ENCODE measurements at regions not wholly inside any gene's neighbourhood (a gene's known extent, or its start where the extent isn't known, plus 50 kb on each side); places are given as distances from the start of the nearest gene placed in this dataset.

- H3K4me3 ChIP-seq, result no peak overlapping the region
- intact Hi-C loops (cut with DNase I), result loop anchor here (5.0 to 10.0 kb wide), 2 partner anchors 346 to 354 kb away; no protein-coding TSS in a partner anchor
- no peaks in the 10 kb centered on the region for H3K36me3 ChIP-seq
- H3K4me1 ChIP-seq, result no peaks in the 10 kb centered on the region
- ATAC-seq (no peak), DNase-seq (no peak)
- no peak overlapping the region for H3K27ac ChIP-seq
- H3K27me3 ChIP-seq, result no peaks in the 10 kb centered on the region
- TF ChIP-seq POLR2A (IDR thresholded peaks at IDR 0.05), result no peak
- TF ChIP-seq, protein P1, sequence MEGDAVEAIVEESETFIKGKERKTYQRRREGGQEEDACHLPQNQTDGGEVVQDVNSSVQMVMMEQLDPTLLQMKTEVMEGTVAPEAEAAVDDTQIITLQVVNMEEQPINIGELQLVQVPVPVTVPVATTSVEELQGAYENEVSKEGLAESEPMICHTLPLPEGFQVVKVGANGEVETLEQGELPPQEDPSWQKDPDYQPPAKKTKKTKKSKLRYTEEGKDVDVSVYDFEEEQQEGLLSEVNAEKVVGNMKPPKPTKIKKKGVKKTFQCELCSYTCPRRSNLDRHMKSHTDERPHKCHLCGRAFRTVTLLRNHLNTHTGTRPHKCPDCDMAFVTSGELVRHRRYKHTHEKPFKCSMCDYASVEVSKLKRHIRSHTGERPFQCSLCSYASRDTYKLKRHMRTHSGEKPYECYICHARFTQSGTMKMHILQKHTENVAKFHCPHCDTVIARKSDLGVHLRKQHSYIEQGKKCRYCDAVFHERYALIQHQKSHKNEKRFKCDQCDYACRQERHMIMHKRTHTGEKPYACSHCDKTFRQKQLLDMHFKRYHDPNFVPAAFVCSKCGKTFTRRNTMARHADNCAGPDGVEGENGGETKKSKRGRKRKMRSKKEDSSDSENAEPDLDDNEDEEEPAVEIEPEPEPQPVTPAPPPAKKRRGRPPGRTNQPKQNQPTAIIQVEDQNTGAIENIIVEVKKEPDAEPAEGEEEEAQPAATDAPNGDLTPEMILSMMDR (IDR thresholded peaks at IDR 0.05), result no peak
- H3K9me3 ChIP-seq, result no peaks in the 10 kb centered on the region
These were observed 63.6 kb upstream of the ARL8B start for GRCh38 chr3:5058471-5058951.

- Histone ChIP-seq H3K27ac (no peak overlapping the region), H3K27me3 (no peaks in the 10 kb centered on the region)
These were observed 62.3 kb upstream of the ARL8B start for GRCh38 chr3:5059782-5060181.

DNA sequence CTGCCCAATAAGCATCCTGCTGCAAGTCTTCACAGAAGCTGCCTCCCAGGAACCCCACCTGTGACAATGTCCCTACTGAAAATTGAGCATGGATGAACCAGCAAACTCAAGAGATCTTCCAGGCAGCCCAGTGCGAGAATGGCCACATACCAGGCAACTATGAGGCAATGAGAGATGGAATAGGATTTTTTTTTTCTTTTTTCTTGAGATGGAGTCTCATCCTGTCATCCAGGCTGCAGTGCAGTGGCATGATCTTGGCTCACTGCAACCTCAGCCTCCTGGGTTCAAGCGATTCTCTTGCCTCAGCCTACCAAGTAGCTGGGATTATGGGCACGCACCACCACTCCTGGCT, 60.9 kb upstream of the ARL8B start:
- no peaks in the 10 kb centered on the region for H3K4me1 ChIP-seq
- WGBS (ENCODE audit: insufficient coverage, low coverage, low lambda C conversion rate, missing lambda C conversion rate), result 33% methylated on average over 1 of the region's 3 CpGs
- no peak overlapping the region for H3K27ac ChIP-seq
- ATAC-seq (no peak), DNase-seq (no peak)
- H3K4me3 ChIP-seq, result no peak overlapping the region
- TF ChIP-seq POLR2A (IDR thresholded peaks at IDR 0.05), result no peak
- TF ChIP-seq, protein P1 (IDR thresholded peaks at IDR 0.05), result no peak
- no peaks in the 10 kb centered on the region for H3K9me3 ChIP-seq
- no peaks in the 10 kb centered on the region for H3K36me3 ChIP-seq
- intact Hi-C loops (cut with DNase I), result no loop called here
- no peaks in the 10 kb centered on the region for H3K27me3 ChIP-seq

More at GRCh38 chr3:5059782-5060181, 62.3 kb upstream of the ARL8B start:
- H3K4me3 ChIP-seq, result no peak overlapping the region
- H3K4me1 ChIP-seq, result no peaks in the 10 kb centered on the region
- no peaks in the 10 kb centered on the region for H3K9me3 ChIP-seq
- H3K36me3 ChIP-seq, result no peaks in the 10 kb centered on the region
- TF ChIP-seq, protein P1 (IDR thresholded peaks at IDR 0.05), result no peak
- TF ChIP-seq POLR2A (IDR thresholded peaks at IDR 0.05), result no peak
- ATAC-seq, result peak in 3 of 4 donors; percentile 7 to 24 (median 19)
- intact Hi-C loops (cut with DNase I), result loop anchor here (5.0 to 10.0 kb wide), 2 partner anchors 347 to 355 kb away; no protein-coding TSS in a partner anchor
- no peak for DNase-seq
- WGBS (ENCODE audit: insufficient coverage, low coverage, low lambda C conversion rate, missing lambda C conversion rate), result 34% methylated on average over 6 of the region's 7 CpGs

GRCh38 chr3:5063724-5064123, 58.4 kb upstream of the ARL8B start:
- WGBS (ENCODE audit: insufficient coverage, low coverage, low lambda C conversion rate, missing lambda C conversion rate), result 85% methylated on average over 6 of the region's 6 CpGs
- H3K9me3 ChIP-seq, result no peaks in the 10 kb centered on the region
- DNase-seq (no peak), ATAC-seq (no peak)
- H3K4me1 ChIP-seq, result no peaks in the 10 kb centered on the region
- no peaks in the 10 kb centered on the region for H3K27me3 ChIP-seq
- no peaks in the 10 kb centered on the region for H3K36me3 ChIP-seq
- no peak overlapping the region for H3K27ac ChIP-seq
- TF ChIP-seq, protein P1 (IDR thresholded peaks at IDR 0.05), result no peak
- TF ChIP-seq POLR2A (IDR thresholded peaks at IDR 0.05), result no peak
- intact Hi-C loops (cut with DNase I), result no loop called here
- H3K4me3 ChIP-seq, result no peak overlapping the region

- Histone ChIP-seq H3K4me3 (no peak overlapping the region), H3K4me1 (peaks cover 0 to 4% (median 0%) of the 10 kb centered on the region in 4 donors), H3K27me3 (no peaks in the 10 kb centered on the region), H3K9me3 (no peaks in the 10 kb centered on the region), H3K36me3 (no peaks in the 10 kb centered on the region), H3K27ac (no peak overlapping the region)
- TF ChIP-seq POLR2A (IDR thresholded peaks at IDR 0.05), result no peak
- TF ChIP-seq, protein P1 (IDR thresholded peaks at IDR 0.05), result no peak
- WGBS (ENCODE audit: insufficient coverage, low coverage, low lambda C conversion rate, missing lambda C conversion rate), result 73% methylated on average over 12 of the region's 14 CpGs
- intact Hi-C loops (cut with DNase I), result no loop called here
- DNase-seq (no peak), ATAC-seq (no peak)
These were observed 53.5 kb upstream of the ARL8B start for GRCh38 chr3:5068531-5069050.

All from right lobe of liver (tissue), 6 donors.